Activated naive CD4-positive, alpha-beta T cell treated with anti-CD3 and anti-CD28 coated beads, Interleukin-2, amount 10 ng/mL, durations not matched to agents 7 days and 5 days (primary cell): ENCODE measurements at regions not wholly inside any gene's neighbourhood (a gene's known extent, or its start where the extent isn't known, plus 50 kb on each side); places are given as distances from the start of the nearest gene placed in this dataset.

Experiments
- CTCF ChIA-PET: fragments of 350-600 bp; sonication (Branson Sonifier 250); formaldehyde crosslinking; loops from one replicate; lab custom pipeline; 2021; ENCODE audit warnings: antibody characterized with exemption; lab: Charles Lee
- DNase-seq: peaks from one replicate; pipeline ENCODE4 v3.0.0-alpha.2; 2020
- H3K27ac Mint-ChIP-seq: one replicate; pipeline ENCODE4 v1.8.0; 2021; ENCODE audit warnings: mild to moderate bottlenecking, moderate library complexity, mixed read lengths
- H3K27me3 Mint-ChIP-seq: one replicate; pipeline ENCODE4 v1.8.0; 2021; ENCODE audit warnings: mild to moderate bottlenecking, mixed read lengths
- H3K36me3 Mint-ChIP-seq: one replicate; pipeline ENCODE4 v1.8.0; 2021; ENCODE audit warnings: mixed read lengths
- H3K4me1 Mint-ChIP-seq: one replicate; pipeline ENCODE4 v1.8.0; 2021; ENCODE audit warnings: mixed read lengths
- H3K4me3 Mint-ChIP-seq: one replicate; pipeline ENCODE4 v1.8.0; 2021; ENCODE audit warnings: mild to moderate bottlenecking, moderate library complexity, mixed read lengths
- H3K9me3 Mint-ChIP-seq: one replicate; pipeline ENCODE4 v1.8.0; 2021; ENCODE audit warnings: mixed read lengths

- CTCF ChIA-PET: no interaction called here
- no peaks in the 10 kb centered on the region for H3K36me3 Mint-ChIP-seq
- H3K27ac Mint-ChIP-seq: no peak overlapping the region
- H3K4me3 Mint-ChIP-seq: no peak overlapping the region
- peaks cover 2% of the 10 kb centered on the region for H3K9me3 Mint-ChIP-seq
- no peaks in the 10 kb centered on the region for H3K4me1 Mint-ChIP-seq
- DNase-seq: no peak
- H3K27me3 Mint-ChIP-seq: no peaks in the 10 kb centered on the region
Measured at GRCh38 chr14:82113710-82114109, 580.1 kb upstream of the SEL1L start.

GRCh38 chr14:82116721-82117120 is 583.1 kb upstream of the SEL1L start:
- CTCF ChIA-PET: no interaction called here
- Mint-ChIP-seq H3K9me3 (peaks cover 2% of the 10 kb centered on the region), H3K4me3 (no peak overlapping the region), H3K4me1 (no peaks in the 10 kb centered on the region), H3K27me3 (no peaks in the 10 kb centered on the region), H3K27ac (no peak overlapping the region), H3K36me3 (no peaks in the 10 kb centered on the region)
- DNase-seq: no peak

GRCh38 chr14:82122655-82123054 is 589.0 kb upstream of the SEL1L start:
- Mint-ChIP-seq H3K4me1 (no peaks in the 10 kb centered on the region), H3K27ac (no peak overlapping the region), H3K36me3 (no peaks in the 10 kb centered on the region), H3K4me3 (no peak overlapping the region), H3K27me3 (no peaks in the 10 kb centered on the region), H3K9me3 (peaks cover 2% of the 10 kb centered on the region)
- CTCF ChIA-PET: no interaction called here
- DNase-seq: no peak

GRCh38 chr14:82124511-82124910 is 590.9 kb upstream of the SEL1L start:
- Mint-ChIP-seq H3K4me1 (no peaks in the 10 kb centered on the region), H3K27me3 (no peaks in the 10 kb centered on the region), H3K36me3 (no peaks in the 10 kb centered on the region), H3K27ac (no peak overlapping the region), H3K4me3 (no peak overlapping the region), H3K9me3 (no peaks in the 10 kb centered on the region)
- CTCF ChIA-PET: no interaction called here
- no peak for DNase-seq

- no peaks in the 10 kb centered on the region for H3K9me3 Mint-ChIP-seq
- no peak overlapping the region for H3K4me3 Mint-ChIP-seq
- H3K36me3 Mint-ChIP-seq: no peaks in the 10 kb centered on the region
- H3K27me3 Mint-ChIP-seq: no peaks in the 10 kb centered on the region
- DNase-seq: no peak
- no peak overlapping the region for H3K27ac Mint-ChIP-seq
- H3K4me1 Mint-ChIP-seq: no peaks in the 10 kb centered on the region
- CTCF ChIA-PET: no interaction called here
Measured at GRCh38 chr14:82126006-82126405, 592.4 kb upstream of the SEL1L start.

GRCh38 chr14:82134411-82134810 is 600.8 kb upstream of the SEL1L start:
- Mint-ChIP-seq H3K4me3 (no peak overlapping the region), H3K4me1 (no peaks in the 10 kb centered on the region), H3K27ac (no peak overlapping the region), H3K9me3 (peaks cover 8% of the 10 kb centered on the region), H3K36me3 (no peaks in the 10 kb centered on the region), H3K27me3 (no peaks in the 10 kb centered on the region)
- no peak for DNase-seq
- CTCF ChIA-PET: no interaction called here

GRCh38 chr14:82138431-82138830 is 604.8 kb upstream of the SEL1L start:
- Mint-ChIP-seq H3K4me1 (no peaks in the 10 kb centered on the region), H3K4me3 (no peak overlapping the region), H3K9me3 (peaks cover 13% of the 10 kb centered on the region), H3K27ac (no peak overlapping the region), H3K36me3 (no peaks in the 10 kb centered on the region), H3K27me3 (no peaks in the 10 kb centered on the region)
- DNase-seq: no peak
- CTCF ChIA-PET: no interaction called here

- Mint-ChIP-seq H3K36me3 (no peaks in the 10 kb centered on the region), H3K9me3 (no peaks in the 10 kb centered on the region), H3K4me3 (no peak overlapping the region), H3K27me3 (no peaks in the 10 kb centered on the region), H3K27ac (no peak overlapping the region), H3K4me1 (no peaks in the 10 kb centered on the region)
- CTCF ChIA-PET: no interaction called here
- no peak for DNase-seq
Measured at GRCh38 chr14:82146846-82147245, 613.2 kb upstream of the SEL1L start.

GRCh38 chr14:82153689-82154088 is 620.0 kb upstream of the SEL1L start:
- Mint-ChIP-seq H3K27me3 (no peaks in the 10 kb centered on the region), H3K36me3 (no peaks in the 10 kb centered on the region), H3K9me3 (no peaks in the 10 kb centered on the region), H3K4me3 (no peak overlapping the region), H3K27ac (no peak overlapping the region), H3K4me1 (no peaks in the 10 kb centered on the region)
- no peak for DNase-seq
- CTCF ChIA-PET: no interaction called here

- DNase-seq: no peak
- Mint-ChIP-seq H3K27me3 (no peaks in the 10 kb centered on the region), H3K27ac (no peak overlapping the region), H3K4me3 (no peak overlapping the region), H3K9me3 (peaks cover 10% of the 10 kb centered on the region), H3K36me3 (no peaks in the 10 kb centered on the region), H3K4me1 (no peaks in the 10 kb centered on the region)
- CTCF ChIA-PET: no interaction called here
Measured at GRCh38 chr14:82159624-82160023, 626.0 kb upstream of the SEL1L start.

GRCh38 chr14:82180139-82180538 is 646.5 kb upstream of the SEL1L start:
- Mint-ChIP-seq H3K27ac (no peak overlapping the region), H3K4me3 (no peak overlapping the region), H3K9me3 (peaks cover 16% of the 10 kb centered on the region), H3K36me3 (no peaks in the 10 kb centered on the region), H3K4me1 (no peaks in the 10 kb centered on the region), H3K27me3 (no peaks in the 10 kb centered on the region)
- CTCF ChIA-PET: no interaction called here
- DNase-seq: no peak

- Mint-ChIP-seq H3K27me3 (no peaks in the 10 kb centered on the region), H3K9me3 (peaks cover 11% of the 10 kb centered on the region), H3K4me3 (no peak overlapping the region), H3K36me3 (no peaks in the 10 kb centered on the region), H3K27ac (no peak overlapping the region), H3K4me1 (no peaks in the 10 kb centered on the region)
- DNase-seq: no peak
- CTCF ChIA-PET: no interaction called here
Measured at GRCh38 chr14:82182646-82183045, 649.0 kb upstream of the SEL1L start.

- Mint-ChIP-seq H3K36me3 (no peaks in the 10 kb centered on the region), H3K27me3 (no peaks in the 10 kb centered on the region), H3K27ac (no peak overlapping the region), H3K4me3 (no peak overlapping the region), H3K9me3 (peaks cover 10% of the 10 kb centered on the region), H3K4me1 (no peaks in the 10 kb centered on the region)
- CTCF ChIA-PET: no interaction called here
- DNase-seq: no peak
Measured at GRCh38 chr14:82190742-82191141, 657.1 kb upstream of the SEL1L start.

GRCh38 chr14:82192387-82192786 is 658.7 kb upstream of the SEL1L start:
- Mint-ChIP-seq H3K9me3 (peaks cover 13% of the 10 kb centered on the region), H3K27ac (no peak overlapping the region), H3K4me3 (no peak overlapping the region), H3K4me1 (no peaks in the 10 kb centered on the region), H3K36me3 (no peaks in the 10 kb centered on the region), H3K27me3 (no peaks in the 10 kb centered on the region)
- CTCF ChIA-PET: no interaction called here
- no peak for DNase-seq

GRCh38 chr14:82223276-82223675 is 689.6 kb upstream of the SEL1L start:
- no peaks in the 10 kb centered on the region for H3K36me3 Mint-ChIP-seq
- no peaks in the 10 kb centered on the region for H3K4me1 Mint-ChIP-seq
- H3K27ac Mint-ChIP-seq: no peak overlapping the region
- DNase-seq: no peak
- CTCF ChIA-PET: no interaction called here
- H3K4me3 Mint-ChIP-seq: no peak overlapping the region
- H3K9me3 Mint-ChIP-seq: peaks cover 13% of the 10 kb centered on the region
- no peaks in the 10 kb centered on the region for H3K27me3 Mint-ChIP-seq

- Mint-ChIP-seq H3K9me3 (peaks cover 12% of the 10 kb centered on the region), H3K36me3 (no peaks in the 10 kb centered on the region), H3K4me1 (no peaks in the 10 kb centered on the region), H3K27ac (no peak overlapping the region), H3K4me3 (no peak overlapping the region), H3K27me3 (no peaks in the 10 kb centered on the region)
- CTCF ChIA-PET: no interaction called here
- DNase-seq: no peak
Measured at GRCh38 chr14:82224610-82225009, 691.0 kb upstream of the SEL1L start.
